ENCODE measurements at regions not wholly inside any gene's neighbourhood (a gene's known extent, or its start where the extent isn't known, plus 50 kb on each side); places are given as distances from the start of the nearest gene placed in this dataset.

DNA sequence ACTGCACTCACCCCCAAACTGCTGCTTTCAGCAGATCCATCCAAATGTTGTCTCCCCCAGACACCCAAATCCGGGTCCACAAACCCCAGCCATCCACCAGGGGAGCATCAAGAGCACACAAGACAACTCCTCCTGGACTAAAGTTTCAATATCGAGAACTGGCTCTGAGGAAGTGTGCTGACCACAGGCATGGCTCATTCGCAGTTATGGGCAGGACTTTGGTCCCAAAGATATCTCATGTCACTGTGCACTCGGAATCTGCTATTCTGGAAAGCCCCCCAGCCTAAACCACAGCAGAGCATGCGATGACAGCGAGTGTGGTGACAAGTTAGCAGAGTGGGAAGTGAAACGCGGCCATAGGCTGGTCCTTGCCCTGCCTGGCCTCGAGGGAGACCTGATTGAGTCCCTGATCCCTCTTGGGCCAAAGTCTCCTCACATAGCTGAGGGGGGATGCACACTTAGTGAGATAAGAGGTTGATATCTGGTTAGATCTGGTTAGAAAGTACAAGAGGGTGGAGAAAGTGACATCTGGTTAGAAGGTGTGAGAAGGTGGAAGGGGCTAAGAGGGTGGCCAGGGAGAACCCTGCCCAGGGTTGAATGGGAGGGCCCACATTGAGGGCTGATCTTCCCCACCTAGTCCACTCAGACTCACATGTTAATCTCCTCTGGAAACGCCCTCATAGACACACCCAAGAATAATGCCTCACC is 149.7 kb downstream of the MRPL14 start (continued):
- TF ChIP-seq ZBED1 (IDR thresholded peaks at IDR 0.05; ENCODE audit: borderline replicate concordance) (peak; percentile 93; the same call in 1 of the 2 replicates), PAX8 (IDR thresholded peaks at IDR 0.05) (no peak), MYB (IDR thresholded peaks at IDR 0.05; ENCODE audit: borderline replicate concordance, low read depth, low read length) (no peak), YBX1 (IDR thresholded peaks at IDR 0.05) (peak; percentile 44; the same call in 1 of the 2 replicates), ZNF622 (IDR thresholded peaks at IDR 0.05) (no peak), RFX5 (IDR thresholded peaks at IDR 0.05; ENCODE audit: low read depth, low read length) (no peak), CHD2 (IDR thresholded peaks at IDR 0.05; ENCODE audit: borderline replicate concordance, low read depth, low read length) (peak; percentile 83), GATAD2B (conservative IDR thresholded peaks at IDR 0.05; ENCODE audit: low read depth) (peak; percentile 96), IKZF2 (IDR thresholded peaks at IDR 0.05) (peak; percentile 98 to 99), EP300 (IDR thresholded peaks at IDR 0.05; ENCODE audit: borderline replicate concordance in 1 of 2, control insufficient read depth in 1 of 2, low read depth in 2 of 2, low read length in 2 of 2) (peak; percentile 89 to 94)
- TF ChIP-seq, protein P1, sequence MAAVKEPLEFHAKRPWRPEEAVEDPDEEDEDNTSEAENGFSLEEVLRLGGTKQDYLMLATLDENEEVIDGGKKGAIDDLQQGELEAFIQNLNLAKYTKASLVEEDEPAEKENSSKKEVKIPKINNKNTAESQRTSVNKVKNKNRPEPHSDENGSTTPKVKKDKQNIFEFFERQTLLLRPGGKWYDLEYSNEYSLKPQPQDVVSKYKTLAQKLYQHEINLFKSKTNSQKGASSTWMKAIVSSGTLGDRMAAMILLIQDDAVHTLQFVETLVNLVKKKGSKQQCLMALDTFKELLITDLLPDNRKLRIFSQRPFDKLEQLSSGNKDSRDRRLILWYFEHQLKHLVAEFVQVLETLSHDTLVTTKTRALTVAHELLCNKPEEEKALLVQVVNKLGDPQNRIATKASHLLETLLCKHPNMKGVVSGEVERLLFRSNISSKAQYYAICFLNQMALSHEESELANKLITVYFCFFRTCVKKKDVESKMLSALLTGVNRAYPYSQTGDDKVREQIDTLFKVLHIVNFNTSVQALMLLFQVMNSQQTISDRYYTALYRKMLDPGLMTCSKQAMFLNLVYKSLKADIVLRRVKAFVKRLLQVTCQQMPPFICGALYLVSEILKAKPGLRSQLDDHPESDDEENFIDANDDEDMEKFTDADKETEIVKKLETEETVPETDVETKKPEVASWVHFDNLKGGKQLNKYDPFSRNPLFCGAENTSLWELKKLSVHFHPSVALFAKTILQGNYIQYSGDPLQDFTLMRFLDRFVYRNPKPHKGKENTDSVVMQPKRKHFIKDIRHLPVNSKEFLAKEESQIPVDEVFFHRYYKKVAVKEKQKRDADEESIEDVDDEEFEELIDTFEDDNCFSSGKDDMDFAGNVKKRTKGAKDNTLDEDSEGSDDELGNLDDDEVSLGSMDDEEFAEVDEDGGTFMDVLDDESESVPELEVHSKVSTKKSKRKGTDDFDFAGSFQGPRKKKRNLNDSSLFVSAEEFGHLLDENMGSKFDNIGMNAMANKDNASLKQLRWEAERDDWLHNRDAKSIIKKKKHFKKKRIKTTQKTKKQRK (IDR thresholded peaks at IDR 0.05; ENCODE audit: low read depth, low read length): no peak
- TF ChIP-seq, protein P2, sequence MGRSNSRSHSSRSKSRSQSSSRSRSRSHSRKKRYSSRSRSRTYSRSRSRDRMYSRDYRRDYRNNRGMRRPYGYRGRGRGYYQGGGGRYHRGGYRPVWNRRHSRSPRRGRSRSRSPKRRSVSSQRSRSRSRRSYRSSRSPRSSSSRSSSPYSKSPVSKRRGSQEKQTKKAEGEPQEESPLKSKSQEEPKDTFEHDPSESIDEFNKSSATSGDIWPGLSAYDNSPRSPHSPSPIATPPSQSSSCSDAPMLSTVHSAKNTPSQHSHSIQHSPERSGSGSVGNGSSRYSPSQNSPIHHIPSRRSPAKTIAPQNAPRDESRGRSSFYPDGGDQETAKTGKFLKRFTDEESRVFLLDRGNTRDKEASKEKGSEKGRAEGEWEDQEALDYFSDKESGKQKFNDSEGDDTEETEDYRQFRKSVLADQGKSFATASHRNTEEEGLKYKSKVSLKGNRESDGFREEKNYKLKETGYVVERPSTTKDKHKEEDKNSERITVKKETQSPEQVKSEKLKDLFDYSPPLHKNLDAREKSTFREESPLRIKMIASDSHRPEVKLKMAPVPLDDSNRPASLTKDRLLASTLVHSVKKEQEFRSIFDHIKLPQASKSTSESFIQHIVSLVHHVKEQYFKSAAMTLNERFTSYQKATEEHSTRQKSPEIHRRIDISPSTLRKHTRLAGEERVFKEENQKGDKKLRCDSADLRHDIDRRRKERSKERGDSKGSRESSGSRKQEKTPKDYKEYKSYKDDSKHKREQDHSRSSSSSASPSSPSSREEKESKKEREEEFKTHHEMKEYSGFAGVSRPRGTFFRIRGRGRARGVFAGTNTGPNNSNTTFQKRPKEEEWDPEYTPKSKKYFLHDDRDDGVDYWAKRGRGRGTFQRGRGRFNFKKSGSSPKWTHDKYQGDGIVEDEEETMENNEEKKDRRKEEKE (IDR thresholded peaks at IDR 0.05): no peak
- TF ChIP-seq, protein P3, sequence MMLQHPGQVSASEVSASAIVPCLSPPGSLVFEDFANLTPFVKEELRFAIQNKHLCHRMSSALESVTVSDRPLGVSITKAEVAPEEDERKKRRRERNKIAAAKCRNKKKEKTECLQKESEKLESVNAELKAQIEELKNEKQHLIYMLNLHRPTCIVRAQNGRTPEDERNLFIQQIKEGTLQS (IDR thresholded peaks at IDR 0.05; ENCODE audit: borderline replicate concordance, extremely low read depth, low read depth, low read length): no peak
- TF ChIP-seq, protein P4, sequence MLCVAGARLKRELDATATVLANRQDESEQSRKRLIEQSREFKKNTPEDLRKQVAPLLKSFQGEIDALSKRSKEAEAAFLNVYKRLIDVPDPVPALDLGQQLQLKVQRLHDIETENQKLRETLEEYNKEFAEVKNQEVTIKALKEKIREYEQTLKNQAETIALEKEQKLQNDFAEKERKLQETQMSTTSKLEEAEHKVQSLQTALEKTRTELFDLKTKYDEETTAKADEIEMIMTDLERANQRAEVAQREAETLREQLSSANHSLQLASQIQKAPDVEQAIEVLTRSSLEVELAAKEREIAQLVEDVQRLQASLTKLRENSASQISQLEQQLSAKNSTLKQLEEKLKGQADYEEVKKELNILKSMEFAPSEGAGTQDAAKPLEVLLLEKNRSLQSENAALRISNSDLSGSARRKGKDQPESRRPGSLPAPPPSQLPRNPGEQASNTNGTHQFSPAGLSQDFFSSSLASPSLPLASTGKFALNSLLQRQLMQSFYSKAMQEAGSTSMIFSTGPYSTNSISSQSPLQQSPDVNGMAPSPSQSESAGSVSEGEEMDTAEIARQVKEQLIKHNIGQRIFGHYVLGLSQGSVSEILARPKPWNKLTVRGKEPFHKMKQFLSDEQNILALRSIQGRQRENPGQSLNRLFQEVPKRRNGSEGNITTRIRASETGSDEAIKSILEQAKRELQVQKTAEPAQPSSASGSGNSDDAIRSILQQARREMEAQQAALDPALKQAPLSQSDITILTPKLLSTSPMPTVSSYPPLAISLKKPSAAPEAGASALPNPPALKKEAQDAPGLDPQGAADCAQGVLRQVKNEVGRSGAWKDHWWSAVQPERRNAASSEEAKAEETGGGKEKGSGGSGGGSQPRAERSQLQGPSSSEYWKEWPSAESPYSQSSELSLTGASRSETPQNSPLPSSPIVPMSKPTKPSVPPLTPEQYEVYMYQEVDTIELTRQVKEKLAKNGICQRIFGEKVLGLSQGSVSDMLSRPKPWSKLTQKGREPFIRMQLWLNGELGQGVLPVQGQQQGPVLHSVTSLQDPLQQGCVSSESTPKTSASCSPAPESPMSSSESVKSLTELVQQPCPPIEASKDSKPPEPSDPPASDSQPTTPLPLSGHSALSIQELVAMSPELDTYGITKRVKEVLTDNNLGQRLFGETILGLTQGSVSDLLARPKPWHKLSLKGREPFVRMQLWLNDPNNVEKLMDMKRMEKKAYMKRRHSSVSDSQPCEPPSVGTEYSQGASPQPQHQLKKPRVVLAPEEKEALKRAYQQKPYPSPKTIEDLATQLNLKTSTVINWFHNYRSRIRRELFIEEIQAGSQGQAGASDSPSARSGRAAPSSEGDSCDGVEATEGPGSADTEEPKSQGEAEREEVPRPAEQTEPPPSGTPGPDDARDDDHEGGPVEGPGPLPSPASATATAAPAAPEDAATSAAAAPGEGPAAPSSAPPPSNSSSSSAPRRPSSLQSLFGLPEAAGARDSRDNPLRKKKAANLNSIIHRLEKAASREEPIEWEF (IDR thresholded peaks at IDR 0.05; ENCODE audit: insufficient replicate concordance, low read depth, low read length): peak; percentile 85
- TF ChIP-seq, protein P5, sequence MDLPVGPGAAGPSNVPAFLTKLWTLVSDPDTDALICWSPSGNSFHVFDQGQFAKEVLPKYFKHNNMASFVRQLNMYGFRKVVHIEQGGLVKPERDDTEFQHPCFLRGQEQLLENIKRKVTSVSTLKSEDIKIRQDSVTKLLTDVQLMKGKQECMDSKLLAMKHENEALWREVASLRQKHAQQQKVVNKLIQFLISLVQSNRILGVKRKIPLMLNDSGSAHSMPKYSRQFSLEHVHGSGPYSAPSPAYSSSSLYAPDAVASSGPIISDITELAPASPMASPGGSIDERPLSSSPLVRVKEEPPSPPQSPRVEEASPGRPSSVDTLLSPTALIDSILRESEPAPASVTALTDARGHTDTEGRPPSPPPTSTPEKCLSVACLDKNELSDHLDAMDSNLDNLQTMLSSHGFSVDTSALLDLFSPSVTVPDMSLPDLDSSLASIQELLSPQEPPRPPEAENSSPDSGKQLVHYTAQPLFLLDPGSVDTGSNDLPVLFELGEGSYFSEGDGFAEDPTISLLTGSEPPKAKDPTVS (IDR thresholded peaks at IDR 0.05; ENCODE audit: low read depth, low read length): no peak
